CD4-positive, alpha-beta T cell treated with Interleukin-17A for 1 hour (primary cell): ENCODE measurements at regions not wholly inside any gene's neighbourhood (a gene's known extent, or its start where the extent isn't known, plus 50 kb on each side); places are given as distances from the start of the nearest gene placed in this dataset.
"Not testable (repeated sequence)": the region's sequence is repeated elsewhere in the genome, so short reads cannot be mapped to it uniquely, and the experiment has no call there.

Experiments used
- DNase-seq: peaks from one replicate; pipeline ENCODE4 v3.0.0-alpha.2; 2020

DNA sequence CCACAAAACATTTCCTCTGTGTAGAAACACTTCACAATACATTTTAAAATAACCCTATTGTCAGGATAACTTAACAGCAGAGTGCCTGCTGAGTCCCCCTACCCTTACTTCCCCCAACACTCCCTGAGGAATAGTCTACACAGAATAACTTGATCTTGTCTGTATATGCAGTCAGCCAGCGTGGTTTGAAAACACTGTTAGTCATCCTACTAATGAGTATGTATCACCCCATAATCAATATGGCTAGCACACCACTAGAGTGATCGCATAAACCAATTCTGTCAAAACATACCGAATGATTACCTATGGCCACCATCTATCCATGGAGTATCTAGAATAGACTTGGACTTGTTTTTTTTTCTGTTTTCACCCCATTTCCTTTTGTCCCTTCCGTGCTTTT lies 152.7 kb upstream of the NECTIN3 start:
- DNase-seq, result no peak

- no peak for DNase-seq
These were observed 145.8 kb upstream of the NECTIN3 start for GRCh38 chr3:110925798-110926197.

DNA sequence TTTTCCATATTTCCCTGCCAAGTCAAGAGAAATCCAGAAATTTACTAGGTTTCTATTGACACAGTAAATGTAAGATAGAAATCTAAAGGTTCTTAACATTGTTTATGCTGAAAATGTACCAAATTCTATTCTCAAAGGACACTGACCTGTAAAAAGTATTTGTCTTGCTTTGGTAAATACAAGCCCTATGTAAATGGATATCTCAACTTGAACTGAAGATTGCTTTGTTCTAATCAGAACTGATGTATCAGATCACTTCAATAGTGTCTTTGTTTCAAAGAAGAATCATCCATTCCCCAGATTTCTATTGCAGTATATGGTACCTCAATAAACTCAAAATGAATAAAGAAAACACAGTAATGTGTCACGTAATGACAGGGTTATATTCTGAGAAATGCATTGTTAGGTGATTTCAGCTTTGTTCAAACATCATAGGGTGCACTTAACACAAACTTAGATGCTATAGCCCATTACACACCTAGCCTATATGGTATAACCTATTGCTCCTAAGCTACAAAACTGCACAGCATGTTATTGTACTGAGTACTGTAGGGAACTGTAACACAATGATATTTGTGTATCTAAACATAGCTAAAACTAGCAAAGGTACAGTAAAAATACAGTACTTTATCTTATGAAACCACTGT lies 143.5 kb upstream of the NECTIN3 start:
- DNase-seq, result no peak

DNA sequence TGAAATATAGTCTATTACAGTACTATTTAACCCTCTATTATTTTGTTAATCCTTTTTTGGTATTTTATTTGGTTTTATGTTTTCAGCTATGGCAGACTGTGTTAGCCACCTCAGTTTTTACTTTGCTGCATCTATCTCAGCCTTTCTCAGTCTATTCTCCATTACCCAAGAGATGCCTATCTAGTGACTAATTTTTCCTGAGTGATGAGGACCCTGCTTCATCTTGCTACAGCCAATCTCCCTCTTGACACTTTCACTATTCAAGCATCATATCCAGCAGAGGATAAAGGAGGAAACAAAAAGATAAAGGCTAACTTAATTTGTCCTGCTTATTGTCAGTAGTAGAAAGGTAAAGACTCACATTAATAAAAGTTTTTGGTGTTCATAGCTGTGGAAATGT lies 141.8 kb upstream of the NECTIN3 start:
- no peak for DNase-seq

DNA sequence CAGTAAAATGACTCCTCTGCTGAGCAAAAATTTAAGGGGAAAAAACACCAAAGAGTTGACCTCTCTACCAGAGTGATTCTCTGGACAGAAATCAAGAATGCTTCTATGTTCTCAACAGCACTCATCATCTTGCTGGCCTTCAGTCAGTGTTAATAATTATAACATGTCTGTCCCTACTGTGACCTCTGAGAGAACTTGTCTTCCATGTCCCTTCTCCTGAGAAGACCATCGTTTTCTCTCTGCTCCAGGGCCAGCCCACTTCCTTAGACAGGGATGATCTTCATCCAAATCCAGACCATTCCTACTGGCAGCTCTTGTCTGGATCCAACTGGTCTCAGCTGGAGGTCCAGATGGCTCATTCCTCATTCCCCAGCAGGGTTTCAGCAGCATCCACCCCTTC lies 139.0 kb upstream of the NECTIN3 start:
- DNase-seq, result no peak

DNA sequence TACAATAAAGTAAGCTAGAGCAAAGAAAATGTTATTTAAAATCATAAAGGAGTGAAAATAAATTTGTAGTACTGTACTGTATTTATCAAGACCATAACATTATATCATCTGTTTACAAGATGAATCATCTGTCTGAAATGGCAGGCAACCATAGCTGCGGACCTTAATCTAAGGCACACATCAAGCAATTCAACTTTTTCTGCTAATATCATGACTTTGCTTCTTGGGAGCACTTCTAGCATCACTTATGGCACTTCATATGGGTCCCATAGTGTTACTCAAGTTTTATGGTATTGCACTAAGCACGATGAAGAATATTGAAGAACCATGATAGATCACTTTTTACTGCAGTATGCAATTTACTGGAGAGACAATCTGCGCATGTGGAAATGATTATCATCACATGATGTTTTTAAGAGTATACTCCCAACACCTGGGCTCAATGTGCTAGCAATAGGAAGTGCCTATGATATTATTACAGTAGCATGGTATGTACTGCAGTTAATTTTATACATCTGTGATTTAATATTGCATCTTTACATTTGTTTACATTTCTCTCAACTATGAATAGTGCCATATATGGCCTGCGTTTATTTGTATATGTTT lies 137.7 kb upstream of the NECTIN3 start:
- no peak for DNase-seq

DNA sequence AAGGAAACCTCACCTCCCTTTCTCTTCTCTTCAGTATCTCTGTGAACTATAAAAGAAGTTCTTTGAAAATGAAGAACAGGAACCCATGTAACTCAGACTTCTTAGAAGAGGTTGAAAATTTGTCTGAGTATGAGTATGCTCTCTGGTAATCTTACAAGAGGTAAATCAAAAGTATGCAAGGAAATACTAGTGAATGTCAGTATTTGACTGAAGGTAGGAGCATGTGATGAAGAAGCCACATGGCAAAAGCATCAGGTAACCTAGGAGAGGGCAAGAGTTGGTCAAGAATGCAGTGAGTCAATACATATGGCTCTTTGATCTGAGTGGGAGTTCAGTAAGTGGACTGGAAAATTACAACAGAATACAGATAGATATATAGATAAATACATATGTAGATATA lies 133.0 kb upstream of the NECTIN3 start:
- no peak for DNase-seq

DNA sequence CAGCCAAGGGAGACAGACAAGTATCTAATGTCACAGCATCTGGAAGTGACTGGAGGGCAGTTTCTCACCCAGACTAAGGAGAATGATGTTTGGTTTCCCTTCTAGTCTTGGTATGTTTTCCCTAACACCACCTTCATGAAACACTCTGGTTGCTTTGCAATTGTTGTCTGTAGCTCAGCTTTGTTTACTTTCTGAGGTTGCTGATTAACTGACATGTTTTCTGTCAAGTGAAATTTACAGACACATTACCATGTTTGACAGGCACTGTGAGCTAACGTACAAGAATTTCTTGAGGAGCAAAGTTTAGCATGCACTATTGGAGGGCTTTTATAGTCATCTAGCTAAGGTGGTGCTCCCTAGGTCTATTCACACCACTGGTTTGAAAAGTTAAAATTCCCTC lies 131.6 kb upstream of the NECTIN3 start:
- DNase-seq, result no peak

- DNase-seq, result no peak
These were observed 126.8 kb upstream of the NECTIN3 start for GRCh38 chr3:110944782-110945181.

DNA sequence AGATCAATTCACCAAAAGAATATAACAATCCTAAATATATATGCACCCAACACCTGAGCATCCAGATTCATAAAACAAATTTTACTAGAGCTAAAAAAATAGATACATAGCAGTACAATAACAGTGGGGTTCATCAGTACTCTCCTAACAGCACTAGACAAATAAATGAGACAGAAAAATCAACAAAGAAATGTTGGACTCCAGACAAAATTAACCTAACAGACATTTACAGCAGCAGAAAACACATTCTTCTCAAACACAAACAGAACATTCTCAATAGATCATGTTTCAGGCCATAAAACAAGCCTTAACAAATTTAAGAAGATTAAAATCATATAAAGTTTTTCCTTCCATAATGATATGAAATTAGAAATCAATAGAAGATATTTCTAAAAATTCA lies 124.8 kb upstream of the NECTIN3 start:
- no peak for DNase-seq

GRCh38 chr3:110949194-110949593 lies 122.4 kb upstream of the NECTIN3 start:
- DNase-seq, result not testable (repeated sequence)

DNA sequence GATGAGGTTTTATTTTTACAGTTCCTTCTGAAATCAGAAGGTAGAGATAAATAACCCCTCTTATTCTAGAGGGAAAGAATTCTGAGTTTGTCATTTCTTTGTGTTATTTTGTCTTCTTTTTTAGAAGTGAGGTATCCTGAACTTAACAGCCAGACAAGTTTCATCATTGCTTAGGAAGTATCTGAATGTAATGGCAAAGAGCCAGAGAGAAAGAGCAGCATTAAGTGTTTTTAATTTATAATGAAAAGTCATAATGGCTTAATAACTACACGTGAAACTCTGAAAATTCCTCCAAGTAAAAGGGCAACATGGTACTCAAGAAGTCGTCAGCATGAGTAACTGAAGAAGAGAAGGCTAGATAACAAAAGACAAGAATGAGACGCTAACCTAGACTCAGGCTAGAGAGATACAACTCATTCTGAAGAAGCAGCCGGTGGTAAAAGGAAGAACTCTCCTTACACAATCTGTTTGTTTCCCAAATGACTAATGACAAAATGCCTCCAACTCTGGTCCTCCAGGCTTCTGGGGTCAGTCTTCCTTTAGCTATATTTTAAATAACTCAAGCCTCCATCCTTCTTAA lies 116.2 kb upstream of the NECTIN3 start:
- no peak for DNase-seq

DNA sequence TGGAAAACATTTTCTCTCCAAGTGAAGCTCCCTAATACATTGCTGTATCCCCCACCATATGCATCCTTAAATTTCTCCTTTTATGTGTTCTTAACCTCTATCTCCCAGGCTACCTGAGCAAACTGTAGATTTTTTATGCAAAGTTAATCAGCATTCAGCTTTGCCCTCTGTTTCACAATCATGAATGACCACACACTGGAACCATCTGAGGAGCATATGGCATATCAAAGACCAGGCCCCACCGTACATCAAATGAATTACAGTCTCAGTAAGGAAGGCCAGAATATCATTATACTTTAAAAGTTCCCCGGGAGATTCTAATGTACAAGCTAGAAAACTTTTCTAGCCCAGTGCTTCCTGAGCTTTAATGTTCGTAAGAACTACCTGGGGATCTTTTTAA lies 115.5 kb upstream of the NECTIN3 start:
- DNase-seq, result no peak

- no peak for DNase-seq
These were observed 114.2 kb upstream of the NECTIN3 start for GRCh38 chr3:110957247-110958025.

DNA sequence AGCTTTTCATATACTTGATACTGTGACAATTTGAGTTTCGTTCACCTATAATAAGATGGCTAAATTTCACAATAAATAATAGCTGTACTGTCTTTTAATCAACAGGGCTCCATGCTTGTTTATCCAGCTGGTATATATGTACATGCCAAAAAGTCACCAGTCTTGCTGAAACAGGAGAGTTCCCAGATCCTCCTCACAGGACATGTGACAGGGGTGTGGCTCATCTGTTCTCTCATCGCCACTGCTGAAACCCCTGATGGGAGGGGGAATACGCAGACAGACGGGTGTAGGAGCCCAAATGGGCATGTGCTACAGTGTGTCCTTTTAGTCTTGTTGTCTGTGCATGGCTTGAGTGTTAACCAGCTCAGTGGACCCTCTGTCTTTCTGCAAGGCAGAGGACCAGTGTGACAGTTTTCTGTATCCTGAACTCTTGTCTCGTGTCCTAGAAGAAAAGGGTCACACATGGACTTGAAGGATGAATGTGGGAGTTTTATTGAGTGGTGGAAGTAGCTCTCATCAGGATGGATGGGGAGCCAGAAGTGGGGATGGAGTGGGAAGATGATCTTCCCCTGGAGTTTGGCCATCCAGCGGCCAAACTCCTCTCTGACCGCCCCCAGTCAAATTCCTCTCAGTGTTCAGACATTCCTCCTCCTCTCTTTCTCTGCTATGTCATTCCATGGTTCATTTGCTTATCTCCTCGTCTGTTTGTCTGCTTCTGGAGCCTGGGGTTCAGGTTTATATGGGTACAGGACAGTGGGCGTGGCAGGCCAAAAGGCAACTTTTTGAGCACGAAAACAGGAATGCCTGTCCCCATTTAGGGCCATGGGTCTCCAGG lies 113.1 kb upstream of the NECTIN3 start:
- DNase-seq, result no peak

DNA sequence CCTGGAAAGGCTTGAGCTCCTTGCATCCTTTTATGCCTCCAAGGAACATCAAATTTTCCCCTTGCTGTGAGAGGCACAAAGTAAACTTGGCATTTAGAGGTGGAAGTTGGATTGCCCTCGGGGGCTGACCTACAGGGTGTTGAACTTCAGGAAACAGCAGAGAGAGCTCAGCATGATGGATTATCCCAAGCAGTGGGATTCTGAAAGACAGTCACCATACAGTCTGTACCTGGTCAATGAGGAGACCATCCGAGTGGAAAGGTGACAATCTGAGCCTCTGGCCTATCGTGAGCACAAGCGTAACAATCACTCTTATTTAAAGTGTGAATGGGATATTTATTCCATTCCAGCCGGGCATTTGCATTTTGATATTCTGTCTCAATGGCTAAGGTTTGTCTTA lies 105.6 kb upstream of the NECTIN3 start:
- no peak for DNase-seq

GRCh38 chr3:110966966-110967663 lies 104.5 kb upstream of the NECTIN3 start:
- no peak for DNase-seq

DNA sequence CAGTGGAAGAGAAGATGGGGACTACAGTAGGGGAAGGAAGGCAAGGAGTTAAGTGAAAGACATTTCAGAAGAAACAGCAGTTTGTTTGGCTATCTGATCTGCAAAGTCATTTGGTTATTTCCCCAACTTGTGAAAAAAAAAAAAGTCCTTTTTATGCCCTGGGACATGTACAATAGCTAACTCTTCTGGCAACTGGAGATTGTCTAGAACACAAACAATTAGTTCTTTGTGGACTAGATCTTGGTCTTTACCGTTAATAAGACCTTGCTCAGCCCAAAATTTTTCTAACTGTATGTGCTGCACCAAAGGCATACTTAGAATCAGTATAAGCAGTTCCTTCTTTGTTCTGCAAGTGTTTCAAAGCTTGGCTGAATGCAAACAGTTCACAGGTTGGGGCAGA lies 103.5 kb upstream of the NECTIN3 start:
- DNase-seq, result no peak

GRCh38 chr3:110969229-110970211 lies 102.1 kb upstream of the NECTIN3 start:
- DNase-seq, result no peak

- DNase-seq, result no peak
These were observed 100.5 kb upstream of the NECTIN3 start for GRCh38 chr3:110971010-110971601.
